HFFc6 (cell line): ENCODE measurements at regions not wholly inside any gene's neighbourhood (a gene's known extent, or its start where the extent isn't known, plus 50 kb on each side); places are given as distances from the start of the nearest gene placed in this dataset.

Source experiments
- DNase-seq: peaks from one replicate; pipeline ENCODE4 v3.0.0-alpha.2; 2018
- H3K27ac Mint-ChIP-seq: 2 replicates; pipeline ENCODE4 v1.8.0; 2020; ENCODE audit warnings: mild to moderate bottlenecking, mixed read lengths
- H3K27me3 Mint-ChIP-seq: 2 replicates; pipeline ENCODE4 v1.8.0; 2021; ENCODE audit warnings: mild to moderate bottlenecking, moderate library complexity, mixed read lengths; ENCODE audit not compliant: insufficient read depth
- H3K36me3 Mint-ChIP-seq: 2 replicates; pipeline ENCODE4 v1.8.0; 2021; ENCODE audit warnings: low read depth, mixed read lengths
- H3K4me1 Mint-ChIP-seq: 2 replicates; pipeline ENCODE4 v1.8.0; 2020; ENCODE audit warnings: low read depth, mixed read lengths
- H3K4me3 Mint-ChIP-seq: 2 replicates; pipeline ENCODE4 v1.8.0; 2020; ENCODE audit warnings: mild to moderate bottlenecking, moderate library complexity, mixed read lengths
- H3K9me3 Mint-ChIP-seq: 2 replicates; pipeline ENCODE4 v1.8.0; 2020; ENCODE audit warnings: mild to moderate bottlenecking, mixed read lengths
- TF ChIP-seq, protein P1 (sequence below): fragments of 200-600 bp; sonication (generic); IDR thresholded peaks from 2 replicates; pipeline ENCODE4 v1.5.0; 2021; ENCODE audit warnings: antibody characterized with exemption, mild to moderate bottlenecking

DNA sequence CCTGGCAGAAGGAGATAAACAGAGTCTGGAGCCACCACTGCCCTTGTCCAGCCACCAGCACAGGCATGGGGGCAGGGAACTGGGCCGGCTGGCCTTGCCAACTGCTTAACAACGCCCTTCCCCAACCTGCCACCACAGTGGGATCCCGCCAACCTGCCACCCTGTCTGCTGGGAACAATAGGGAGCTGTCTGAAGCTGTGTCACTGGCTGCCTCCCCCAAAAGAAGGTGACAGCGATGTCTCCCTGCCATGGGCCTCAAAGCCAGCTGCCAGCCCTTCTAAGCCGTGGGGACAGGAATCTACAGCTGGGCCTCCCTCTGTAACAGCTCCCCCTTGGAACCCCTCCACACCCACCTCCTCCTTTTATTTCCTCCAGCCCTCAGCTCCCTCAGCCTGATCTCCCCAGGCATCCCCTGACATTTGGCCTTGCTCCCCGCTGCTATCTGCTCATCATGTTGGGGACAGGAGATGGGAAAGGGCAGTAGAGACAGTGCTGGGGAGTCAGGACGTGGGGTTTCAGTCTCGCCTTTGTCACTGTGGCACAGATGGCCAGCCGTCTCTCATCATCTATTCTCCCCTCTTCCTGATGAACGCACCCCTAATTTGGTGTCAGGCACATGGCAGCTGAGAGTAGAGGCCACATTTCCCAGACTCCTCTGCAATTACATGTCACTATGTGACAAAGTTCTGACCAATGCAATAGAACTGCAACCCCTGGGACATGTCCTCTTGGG lies 51.3 kb upstream of the PRDM11 start:
- TF ChIP-seq, protein P1, sequence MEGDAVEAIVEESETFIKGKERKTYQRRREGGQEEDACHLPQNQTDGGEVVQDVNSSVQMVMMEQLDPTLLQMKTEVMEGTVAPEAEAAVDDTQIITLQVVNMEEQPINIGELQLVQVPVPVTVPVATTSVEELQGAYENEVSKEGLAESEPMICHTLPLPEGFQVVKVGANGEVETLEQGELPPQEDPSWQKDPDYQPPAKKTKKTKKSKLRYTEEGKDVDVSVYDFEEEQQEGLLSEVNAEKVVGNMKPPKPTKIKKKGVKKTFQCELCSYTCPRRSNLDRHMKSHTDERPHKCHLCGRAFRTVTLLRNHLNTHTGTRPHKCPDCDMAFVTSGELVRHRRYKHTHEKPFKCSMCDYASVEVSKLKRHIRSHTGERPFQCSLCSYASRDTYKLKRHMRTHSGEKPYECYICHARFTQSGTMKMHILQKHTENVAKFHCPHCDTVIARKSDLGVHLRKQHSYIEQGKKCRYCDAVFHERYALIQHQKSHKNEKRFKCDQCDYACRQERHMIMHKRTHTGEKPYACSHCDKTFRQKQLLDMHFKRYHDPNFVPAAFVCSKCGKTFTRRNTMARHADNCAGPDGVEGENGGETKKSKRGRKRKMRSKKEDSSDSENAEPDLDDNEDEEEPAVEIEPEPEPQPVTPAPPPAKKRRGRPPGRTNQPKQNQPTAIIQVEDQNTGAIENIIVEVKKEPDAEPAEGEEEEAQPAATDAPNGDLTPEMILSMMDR, result no peak
- Mint-ChIP-seq H3K9me3 (no peaks in the 10 kb centered on the region), H3K36me3 (no peaks in the 10 kb centered on the region), H3K27me3 (peaks cover 36% of the 10 kb centered on the region), H3K27ac (no peak overlapping the region), H3K4me3 (no peak overlapping the region), H3K4me1 (peaks cover 36% of the 10 kb centered on the region)
- DNase-seq, result no peak

DNA sequence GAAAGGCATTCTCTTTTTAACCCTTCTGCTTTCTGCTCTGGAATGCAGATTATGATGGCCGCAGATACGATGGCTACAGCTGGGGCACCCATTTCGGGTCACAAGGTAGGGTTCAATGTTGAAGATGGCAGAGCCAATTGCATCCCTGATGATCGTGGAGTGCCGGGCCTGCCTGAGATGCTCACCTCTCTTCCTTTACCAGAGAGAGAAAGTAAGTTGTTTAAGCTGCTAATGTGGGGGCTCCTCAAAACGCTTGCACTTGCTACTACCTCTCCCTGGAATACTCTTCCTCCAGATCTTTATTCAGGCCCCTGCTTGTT lies 50.8 kb upstream of the PRDM11 start:
- Mint-ChIP-seq H3K9me3 (no peaks in the 10 kb centered on the region), H3K27me3 (peaks cover 41% of the 10 kb centered on the region), H3K27ac (no peak overlapping the region), H3K36me3 (no peaks in the 10 kb centered on the region), H3K4me3 (no peak overlapping the region), H3K4me1 (peaks cover 31% of the 10 kb centered on the region)
- DNase-seq, result no peak
- TF ChIP-seq, protein P1, result no peak

DNA sequence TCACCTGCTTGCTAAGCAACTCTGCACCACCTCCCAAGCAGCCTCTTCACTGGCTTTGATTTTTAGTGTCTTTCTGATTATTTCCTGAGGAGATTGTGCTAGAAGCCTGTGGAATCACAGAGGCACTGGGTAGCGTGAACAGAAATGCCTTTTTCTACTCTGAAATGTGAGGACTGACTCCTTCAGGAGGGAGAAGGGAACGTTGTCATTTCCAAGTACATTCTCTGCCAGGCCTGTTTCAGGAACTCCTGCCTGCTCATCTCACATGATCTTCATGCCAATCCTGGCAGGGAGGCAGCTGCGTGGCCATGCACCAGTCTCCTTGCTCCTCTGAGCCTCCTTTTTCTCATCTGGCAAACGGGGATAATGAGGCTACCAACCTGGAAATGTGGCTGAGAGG lies 49.8 kb upstream of the PRDM11 start:
- Mint-ChIP-seq H3K27ac (no peak overlapping the region), H3K27me3 (peaks cover 46% of the 10 kb centered on the region), H3K9me3 (no peaks in the 10 kb centered on the region), H3K36me3 (no peaks in the 10 kb centered on the region), H3K4me1 (peaks cover 24% of the 10 kb centered on the region), H3K4me3 (no peak overlapping the region)
- DNase-seq, result no peak
- TF ChIP-seq, protein P1, result no peak
